SK-N-SH treated with all-trans-retinoic acid at 6 μM for 48 hours (cell line): ENCODE measurements at regions not wholly inside any gene's neighbourhood (a gene's known extent, or its start where the extent isn't known, plus 50 kb on each side); places are given as distances from the start of the nearest gene placed in this dataset.
A peak's percentile ranks its signal among the peaks of the same experiment; 100 is the strongest.

Experiments used
- ATAC-seq: fragments of 200-7000 bp; cut with Tn5 transposase; 3 replicates; pipeline ENCODE4 v1.9.1; 2020; ENCODE audit warnings: mild to moderate bottlenecking, moderate library complexity
- ARNTL ChIP-seq: fragments of 450-650 bp; formaldehyde crosslinking; IDR thresholded peaks from 2 replicates; pipeline ENCODE4 v1.5.0; 2020; ENCODE audit warnings: low read depth, mild to moderate bottlenecking, moderate library complexity, borderline replicate concordance
- CREB5 ChIP-seq: fragments of 250-450 bp; sonication (Bioruptor Pico); IDR thresholded peaks from 2 replicates; pipeline ENCODE4 v1.5.1; 2020; ENCODE audit warnings: low read depth, mild to moderate bottlenecking, moderate library complexity
- CSDC2 ChIP-seq: fragments of 250-450 bp; sonication (Bioruptor Pico); IDR thresholded peaks from 2 replicates; pipeline ENCODE4 v1.5.0; 2020; ENCODE audit warnings: mild to moderate bottlenecking, moderate library complexity
- CSRNP3 ChIP-seq: fragments of 250-450 bp; sonication (Bioruptor Pico); IDR thresholded peaks from 2 replicates; pipeline ENCODE4 v1.5.1; 2021; ENCODE audit warnings: mild to moderate bottlenecking, moderate library complexity
- ESRRG ChIP-seq: fragments of 250-450 bp; sonication (Bioruptor Pico); IDR thresholded peaks from 2 replicates; pipeline ENCODE4 v1.6.1; 2021; ENCODE audit warnings: mild to moderate bottlenecking
- OSR1 ChIP-seq: fragments of 250-450 bp; sonication (Bioruptor Pico); IDR thresholded peaks from 2 replicates; pipeline ENCODE4 v1.8.0; 2022; ENCODE audit warnings: moderate library complexity, mild to moderate bottlenecking, inconsistent platforms
- PATZ1 ChIP-seq: fragments of 250-450 bp; sonication (Bioruptor Pico); IDR thresholded peaks from 2 replicates; pipeline ENCODE4 v1.8.0; 2020; ENCODE audit warnings: mild to moderate bottlenecking, moderate library complexity, borderline replicate concordance
- PPARA ChIP-seq: fragments of 250-450 bp; sonication (Bioruptor Pico); IDR thresholded peaks from 2 replicates; pipeline ENCODE4 v1.5.0; 2020; ENCODE audit warnings: mild to moderate bottlenecking, borderline replicate concordance
- RARB ChIP-seq: fragments of 250-450 bp; sonication (Bioruptor Pico); IDR thresholded peaks from 2 replicates; pipeline ENCODE4 v1.8.0; 2021; ENCODE audit warnings: mild to moderate bottlenecking, moderate library complexity
- SNAI2 ChIP-seq: fragments of 250-450 bp; sonication (Bioruptor Pico); IDR thresholded peaks from 2 replicates; pipeline ENCODE4 v1.5.0; 2020; ENCODE audit warnings: mild to moderate bottlenecking, moderate library complexity
- TCF4 ChIP-seq: fragments of 250-450 bp; sonication (Bioruptor Pico); IDR thresholded peaks from 2 replicates; pipeline ENCODE4 v1.8.0; 2021; ENCODE audit warnings: mild to moderate bottlenecking, moderate library complexity, borderline replicate concordance
- TOX ChIP-seq: fragments of 250-450 bp; sonication (Bioruptor Pico); IDR thresholded peaks from 2 replicates; pipeline ENCODE4 v1.8.0; 2021; ENCODE audit warnings: mild to moderate bottlenecking, moderate library complexity, borderline replicate concordance
- TSHZ2 ChIP-seq: fragments of 250-450 bp; sonication (Bioruptor Pico); IDR thresholded peaks from 2 replicates; pipeline ENCODE4 v1.5.0; 2020; ENCODE audit warnings: mild to moderate bottlenecking, moderate library complexity
- ZC3H10 ChIP-seq: fragments of 250-450 bp; sonication (Bioruptor Pico); IDR thresholded peaks from 2 replicates; pipeline ENCODE4 v1.5.1; 2021; ENCODE audit warnings: mild to moderate bottlenecking, moderate library complexity
- ZFP3 ChIP-seq: fragments of 250-450 bp; sonication (Bioruptor Pico); IDR thresholded peaks from 2 replicates; pipeline ENCODE4 v1.5.0; 2020; ENCODE audit warnings: mild to moderate bottlenecking, moderate library complexity
- ZFP30 ChIP-seq: fragments of 450-650 bp; formaldehyde crosslinking; IDR thresholded peaks from 2 replicates; pipeline ENCODE4 v1.5.0; 2022; ENCODE audit warnings: mild to moderate bottlenecking, moderate library complexity
- ZNF565 ChIP-seq: fragments of 450-650 bp; formaldehyde crosslinking; conservative IDR thresholded peaks from 2 replicates; pipeline ENCODE4 v1.5.0; 2020; ENCODE audit warnings: low read depth, mild to moderate bottlenecking, moderate library complexity
- ZNF70 ChIP-seq: fragments of 450-650 bp; formaldehyde crosslinking; IDR thresholded peaks from 2 replicates; pipeline ENCODE4 v1.5.0; 2020; ENCODE audit warnings: mild to moderate bottlenecking, moderate library complexity
- ZNF8 ChIP-seq: fragments of 450-650 bp; formaldehyde crosslinking; IDR thresholded peaks from 2 replicates; pipeline ENCODE4 v1.5.0; 2020; ENCODE audit warnings: mild to moderate bottlenecking, moderate library complexity

- ATAC-seq, result no peak
- no peak for TF ChIP-seq ZFP3 (CRISPR knock-in tag)
- TF ChIP-seq CREB5, result no peak
- no peak for TF ChIP-seq RARB (CRISPR knock-in tag)
- TF ChIP-seq TOX (CRISPR knock-in tag), result no peak
- TF ChIP-seq PPARA (CRISPR knock-in tag), result no peak
- no peak for TF ChIP-seq OSR1 (CRISPR knock-in tag)
- TF ChIP-seq ESRRG, result no peak
- no peak for TF ChIP-seq CSRNP3 (CRISPR knock-in tag)
- TF ChIP-seq CSDC2, result no peak
- TF ChIP-seq ZC3H10 (CRISPR knock-in tag), result no peak
- TF ChIP-seq ARNTL (CRISPR knock-in tag), result no peak
- no peak for TF ChIP-seq TSHZ2
- TF ChIP-seq ZNF565 (CRISPR knock-in tag), result no peak
- no peak for TF ChIP-seq SNAI2 (CRISPR knock-in tag)
Observed at GRCh38 chr1:214970016-214970415, 112.5 kb upstream of the KCNK2 start.

- peak; percentile 17; the same call in 2 of the 3 replicates for ATAC-seq
- no peak for TF ChIP-seq ZC3H10 (CRISPR knock-in tag)
Observed at GRCh38 chr1:214971071-214971470, 111.5 kb upstream of the KCNK2 start.

GRCh38 chr1:214974002-214974401, 108.5 kb upstream of the KCNK2 start:
- no peak for ATAC-seq
- no peak for TF ChIP-seq ZNF70 (CRISPR knock-in tag)
- TF ChIP-seq TCF4 (CRISPR knock-in tag), result no peak
- TF ChIP-seq ZNF8 (CRISPR knock-in tag), result no peak
- no peak for TF ChIP-seq SNAI2 (CRISPR knock-in tag)
- no peak for TF ChIP-seq PPARA (CRISPR knock-in tag)
- no peak for TF ChIP-seq ZC3H10 (CRISPR knock-in tag)
- TF ChIP-seq TOX (CRISPR knock-in tag), result no peak
- TF ChIP-seq PATZ1 (CRISPR knock-in tag), result no peak
- TF ChIP-seq CSDC2, result no peak
- TF ChIP-seq ZFP30 (CRISPR knock-in tag), result no peak
- TF ChIP-seq ZNF565 (CRISPR knock-in tag), result no peak
- TF ChIP-seq ZFP3 (CRISPR knock-in tag), result no peak
- TF ChIP-seq ARNTL (CRISPR knock-in tag), result no peak

- ATAC-seq, result no peak
- TF ChIP-seq OSR1 (CRISPR knock-in tag), result no peak
- no peak for TF ChIP-seq ZFP30 (CRISPR knock-in tag)
- no peak for TF ChIP-seq PPARA (CRISPR knock-in tag)
- TF ChIP-seq CSDC2, result no peak
- TF ChIP-seq TSHZ2, result no peak
- no peak for TF ChIP-seq ZNF565 (CRISPR knock-in tag)
- no peak for TF ChIP-seq CREB5
- no peak for TF ChIP-seq ESRRG
- TF ChIP-seq ARNTL (CRISPR knock-in tag), result no peak
- TF ChIP-seq CSRNP3 (CRISPR knock-in tag), result no peak
- TF ChIP-seq ZNF70 (CRISPR knock-in tag), result no peak
- no peak for TF ChIP-seq TCF4 (CRISPR knock-in tag)
- TF ChIP-seq SNAI2 (CRISPR knock-in tag), result no peak
Observed at GRCh38 chr1:214976665-214977064, 105.9 kb upstream of the KCNK2 start.
